Progenitor cell of endocrine pancreas (in vitro differentiated cells): ENCODE measurements at regions not wholly inside any gene's neighbourhood (a gene's known extent, or its start where the extent isn't known, plus 50 kb on each side); places are given as distances from the start of the nearest gene placed in this dataset.

Experiments used
- DNase-seq: peaks from one replicate; pipeline ENCODE4 v3.0.0; 2021; ENCODE audit warnings: low spot score; ENCODE audit not compliant: unreplicated experiment
- H3K27ac Mint-ChIP-seq: 2 replicates; pipeline ENCODE4 v1.8.0; 2021; ENCODE audit warnings: mild to moderate bottlenecking, moderate library complexity, mixed read lengths
- H3K27me3 Mint-ChIP-seq: 2 replicates; pipeline ENCODE4 v1.8.0; 2021; ENCODE audit warnings: mixed read lengths
- H3K36me3 Mint-ChIP-seq: 2 replicates; pipeline ENCODE4 v1.8.0; 2022; ENCODE audit warnings: mixed read lengths; ENCODE audit not compliant: insufficient read depth
- H3K4me1 Mint-ChIP-seq: 2 replicates; pipeline ENCODE4 v1.8.0; 2021; ENCODE audit warnings: low read depth, mixed read lengths
- H3K4me3 Mint-ChIP-seq: 2 replicates; pipeline ENCODE4 v1.8.0; 2021; ENCODE audit warnings: low read depth, mild to moderate bottlenecking, moderate library complexity, mixed read lengths
- H3K9me3 Mint-ChIP-seq: 2 replicates; pipeline ENCODE4 v1.8.0; 2021; ENCODE audit warnings: low read depth, mixed read lengths
- CTCF ChIP-seq: fragments of 200-600 bp; sonication (generic); IDR thresholded peaks from one replicate; pipeline ENCODE4 v1.5.0; 2021; ENCODE audit warnings: antibody characterized with exemption, mild to moderate bottlenecking; ENCODE audit not compliant: unreplicated experiment

GRCh38 chr13:90156390-90156789 is 1191.1 kb upstream of the MIR17HG start:
- no peak for DNase-seq
- Mint-ChIP-seq H3K36me3 (peaks cover 2% of the 10 kb centered on the region), H3K4me3 (no peak overlapping the region), H3K9me3 (peaks cover 9% of the 10 kb centered on the region), H3K4me1 (peaks cover 9% of the 10 kb centered on the region), H3K27me3 (no peaks in the 10 kb centered on the region), H3K27ac (peak overlapping the region; percentile 10)
- TF ChIP-seq CTCF, result no peak

GRCh38 chr13:90168953-90169352 is 1178.5 kb upstream of the MIR17HG start:
- TF ChIP-seq CTCF, result no peak
- no peaks in the 10 kb centered on the region for H3K27me3 Mint-ChIP-seq
- no peak overlapping the region for H3K27ac Mint-ChIP-seq
- H3K4me3 Mint-ChIP-seq, result no peak overlapping the region
- DNase-seq, result no peak
- H3K4me1 Mint-ChIP-seq, result no peaks in the 10 kb centered on the region
- H3K36me3 Mint-ChIP-seq, result no peaks in the 10 kb centered on the region
- no peaks in the 10 kb centered on the region for H3K9me3 Mint-ChIP-seq

GRCh38 chr13:90170208-90170607 is 1177.3 kb upstream of the MIR17HG start:
- Mint-ChIP-seq H3K27ac (no peak overlapping the region), H3K4me3 (no peak overlapping the region), H3K36me3 (no peaks in the 10 kb centered on the region), H3K9me3 (no peaks in the 10 kb centered on the region), H3K4me1 (no peaks in the 10 kb centered on the region), H3K27me3 (no peaks in the 10 kb centered on the region)
- TF ChIP-seq CTCF, result no peak
- DNase-seq, result no peak

- Mint-ChIP-seq H3K4me1 (no peaks in the 10 kb centered on the region), H3K4me3 (no peak overlapping the region), H3K36me3 (no peaks in the 10 kb centered on the region), H3K27me3 (no peaks in the 10 kb centered on the region), H3K9me3 (no peaks in the 10 kb centered on the region), H3K27ac (no peak overlapping the region)
- TF ChIP-seq CTCF, result no peak
- DNase-seq, result no peak
Observed at GRCh38 chr13:90171649-90172048, 1175.8 kb upstream of the MIR17HG start.

- H3K4me1 Mint-ChIP-seq, result no peaks in the 10 kb centered on the region
- no peaks in the 10 kb centered on the region for H3K9me3 Mint-ChIP-seq
- H3K36me3 Mint-ChIP-seq, result no peaks in the 10 kb centered on the region
- H3K4me3 Mint-ChIP-seq, result no peak overlapping the region
- DNase-seq, result no peak
- H3K27ac Mint-ChIP-seq, result no peak overlapping the region
- TF ChIP-seq CTCF, result no peak
- no peaks in the 10 kb centered on the region for H3K27me3 Mint-ChIP-seq
Observed at GRCh38 chr13:90177512-90177911, 1170.0 kb upstream of the MIR17HG start.
